HepG2 (cell line): ENCODE measurements at regions not wholly inside any gene's neighbourhood (a gene's known extent, or its start where the extent isn't known, plus 50 kb on each side); places are given as distances from the start of the nearest gene placed in this dataset.

ENCODE experiments used
- ATAC-seq: fragments of 200-7000 bp; cut with Tn5 transposase; 3 replicates; pipeline ENCODE4 v1.9.1; 2020; ENCODE audit warnings: mild to moderate bottlenecking, moderate library complexity
- BruUV-seq: library from RNA; stranded (reverse); fragments of 400-500 nt; replicated peaks from 2 replicates; lab custom pipeline; 2021; lab: Mats Ljungman, UMichigan
- CTCF ChIA-PET: fragments of 300-600 bp; formaldehyde crosslinking; extraction: SDS; loops from one replicate; lab custom pipeline; 2021; ENCODE audit warnings: low total read pairs, inconsistent platforms, low intra/inter-chr PET ratio; lab: Yijun Ruan, JAX
- POLR2A ChIA-PET: fragments of 350-600 bp; sonication (Branson Sonifier 250); formaldehyde crosslinking; loops from one replicate; lab custom pipeline; 2020; ENCODE audit warnings: antibody characterized with exemption, inconsistent platforms; lab: Yijun Ruan, JAX
- DNase-seq: peaks from one replicate; pipeline ENCODE4 v3.0.0-alpha.2; 2015; ENCODE audit warnings: low spot score
- FAIRE-seq: peaks from 3 replicates; lab custom pipeline; 2011; peaks lifted over from hg19 to GRCh38; lab: Jason Lieb, UNC
- H2AFZ ChIP-seq: one replicate; pipeline ENCODE4 v1.6.1; 2011; ENCODE audit warnings: low read length, inconsistent platforms
- H3K27ac ChIP-seq: fragments of 300-600 bp; 3 replicates; pipeline ENCODE4 v1.8.0; 2011; ENCODE audit warnings: mixed run types, mild to moderate bottlenecking, mixed read lengths, low read length, inconsistent platforms; ENCODE audit not compliant: insufficient read depth; ENCODE audit errors: extremely low read length
- H3K27me3 ChIP-seq, 2 experiments: fragments of 200-600 bp in 1 of 2; 2 replicates in 1 of 2; 3 replicates in 1 of 2; pipeline versions ENCODE4 v1.6.0 to v1.8.0; 2011; ENCODE audit warnings: low read length in 2 of 2, mild to moderate bottlenecking in 2 of 2, moderate library complexity in 2 of 2, inconsistent platforms in 1 of 2; ENCODE audit not compliant: insufficient read depth in 2 of 2, control insufficient read depth in 1 of 2
- H3K36me3 ChIP-seq, 2 experiments: fragments of 200-600 bp in 1 of 2; replicated peaks in 1 of 2; 2 replicates in 1 of 2; 3 replicates in 1 of 2; pipeline versions ENCODE4 v1.5.1 to v1.8.0; 2011; ENCODE audit warnings: low read length in 2 of 2, inconsistent platforms in 1 of 2; ENCODE audit not compliant: insufficient read depth in 2 of 2, control insufficient read depth in 1 of 2
- H3K4me1 ChIP-seq: 2 replicates; pipeline ENCODE4 v1.5.1; 2012; ENCODE audit warnings: low read length, inconsistent platforms; ENCODE audit not compliant: insufficient read depth
- H3K4me2 ChIP-seq: 2 replicates; pipeline ENCODE4 v1.6.0; 2011; ENCODE audit warnings: low read depth, low read length, inconsistent platforms
- H3K4me3 ChIP-seq, 3 experiments: fragments of 200-600 bp in 1 of 3; sonication (generic), shearing (Covaris generic) in 1 of 3; replicated peaks in 1 of 3; 2 replicates each; pipeline ENCODE4 v1.5.1; 2011 to 2016; ENCODE audit warnings: low read length in 3 of 3, inconsistent platforms in 2 of 3, low read depth in 2 of 3, mild to moderate bottlenecking in 2 of 3, control low read depth in 1 of 3, mixed read lengths in 1 of 3; ENCODE audit not compliant: insufficient read depth in 1 of 3
- H3K79me2 ChIP-seq: one replicate; pipeline ENCODE4 v1.6.1; 2011; ENCODE audit warnings: low read length, inconsistent platforms; ENCODE audit not compliant: insufficient read depth
- H3K9ac ChIP-seq: 2 replicates; pipeline ENCODE4 v1.6.0; 2011; ENCODE audit warnings: mild to moderate bottlenecking, low read depth, low read length, inconsistent platforms; ENCODE audit not compliant: insufficient read depth
- H3K9me3 ChIP-seq: 2 replicates; pipeline ENCODE4 v1.5.1; 2012; ENCODE audit warnings: mild to moderate bottlenecking, low read length
- H4K20me1 ChIP-seq: 2 replicates; pipeline ENCODE4 v1.6.0; 2011; ENCODE audit warnings: inconsistent platforms, mild to moderate bottlenecking, low read length, moderate library complexity; ENCODE audit not compliant: insufficient read depth
- AKAP8 ChIP-seq: sonication (generic); formaldehyde crosslinking; IDR thresholded peaks from 2 replicates; pipeline ENCODE4 v1.5.1; 2020; ENCODE audit warnings: mild to moderate bottlenecking, missing genetic modification reagents
- BORCS8-MEF2B ChIP-seq: sonication (generic); formaldehyde crosslinking; IDR thresholded peaks from 2 replicates; pipeline ENCODE4 v1.8.0; 2022; ENCODE audit warnings: mild to moderate bottlenecking, missing genetic modification reagents
- FOXJ3 ChIP-seq: sonication (generic); formaldehyde crosslinking; IDR thresholded peaks from 2 replicates; pipeline ENCODE4 v1.4.0; 2020; ENCODE audit warnings: missing genetic modification reagents, mild to moderate bottlenecking, borderline replicate concordance
- KDM3A ChIP-seq: IDR thresholded peaks from 2 replicates; pipeline ENCODE4 v1.6.1; 2018; ENCODE audit warnings: low read depth, missing compliant biosample characterization
- NFKB2 ChIP-seq: sonication (generic); formaldehyde crosslinking; IDR thresholded peaks from 2 replicates; pipeline ENCODE4 v1.4.0; 2020; ENCODE audit warnings: missing genetic modification reagents, borderline replicate concordance
- PCBP1 ChIP-seq: fragments of 200-400 bp; formaldehyde crosslinking; IDR thresholded peaks from 2 replicates; pipeline ENCODE4 v1.6.1; 2017; ENCODE audit warnings: mild to moderate bottlenecking, low read depth, low read length, borderline replicate concordance
- RFX5 ChIP-seq: IDR thresholded peaks from 2 replicates; pipeline ENCODE4 v1.6.1; 2011; ENCODE audit warnings: low read depth, low read length, improper control_type of control experiment
- RXRA ChIP-seq: sonication (generic); formaldehyde crosslinking; IDR thresholded peaks from 2 replicates; pipeline ENCODE4 v1.5.1; 2020; ENCODE audit warnings: missing genetic modification reagents
- SPEN ChIP-seq: sonication (generic); formaldehyde crosslinking; IDR thresholded peaks from 2 replicates; pipeline ENCODE4 v1.5.1; 2020; ENCODE audit warnings: low read depth, mild to moderate bottlenecking, missing genetic modification reagents
- TCF7L2 ChIP-seq: IDR thresholded peaks from 2 replicates; pipeline ENCODE4 v1.6.1; 2011; ENCODE audit warnings: mild to moderate bottlenecking, low read depth, low read length, moderate library complexity
- TRIM24 ChIP-seq: sonication (generic); formaldehyde crosslinking; IDR thresholded peaks from 2 replicates; pipeline ENCODE4 v1.8.0; 2022; ENCODE audit warnings: mild to moderate bottlenecking, missing genetic modification reagents
- U2AF2 ChIP-seq: fragments of 200-400 bp; formaldehyde crosslinking; IDR thresholded peaks from 2 replicates; pipeline ENCODE4 v1.6.1; 2017; ENCODE audit warnings: low read depth, mild to moderate bottlenecking, low read length
- ZNF33B ChIP-seq: sonication (generic); formaldehyde crosslinking; IDR thresholded peaks from 2 replicates; pipeline ENCODE4 v1.5.1; 2020; ENCODE audit warnings: mild to moderate bottlenecking, missing genetic modification reagents
- ZNF552 ChIP-seq: sonication (generic); formaldehyde crosslinking; IDR thresholded peaks from 2 replicates; pipeline ENCODE4 v1.9.0; 2022; ENCODE audit warnings: missing genetic modification reagents, mild to moderate bottlenecking, borderline replicate concordance
- WGBS: methylation state at CpG from one replicate; pipeline ENCODE4 v1.1.6; 2017; ENCODE audit warnings: low lambda C conversion rate; 5-methylcytosine and 5-hydroxymethylcytosine counted together
- in situ Hi-C: cut with HindIII; loops from 2 replicates; pipeline ENCODE4 v1.10.0; 2017; ENCODE audit warnings: low pct_unique_long_range_greater_than_20kb; ENCODE audit not compliant: extremely low pct_ligation_motif_present
- intact Hi-C: fragments of 100-400 bp; cut with micrococcal nuclease; formaldehyde crosslinking; loops from one replicate; pipeline ENCODE4 v1.10.0; 2022; ENCODE audit not compliant: unreplicated experiment
- TF ChIP-seq, protein P1 (sequence below): sonication (generic); formaldehyde crosslinking; IDR thresholded peaks from 2 replicates; pipeline ENCODE4 v1.5.1; 2020; ENCODE audit warnings: missing genetic modification reagents, mild to moderate bottlenecking, borderline replicate concordance
- TF ChIP-seq, protein P2 (sequence below): IDR thresholded peaks from 2 replicates; pipeline ENCODE4 v1.6.1; 2016
- TF ChIP-seq, protein P3 (sequence below): sonication (generic); formaldehyde crosslinking; IDR thresholded peaks from 2 replicates; pipeline ENCODE4 v1.4.0; 2020; ENCODE audit warnings: mild to moderate bottlenecking, missing genetic modification reagents
- TF ChIP-seq, protein P4 (sequence below): IDR thresholded peaks from 2 replicates; pipeline ENCODE4 v1.6.1; 2016; ENCODE audit warnings: missing compliant biosample characterization, missing genetic modification reagents, borderline replicate concordance

DNA sequence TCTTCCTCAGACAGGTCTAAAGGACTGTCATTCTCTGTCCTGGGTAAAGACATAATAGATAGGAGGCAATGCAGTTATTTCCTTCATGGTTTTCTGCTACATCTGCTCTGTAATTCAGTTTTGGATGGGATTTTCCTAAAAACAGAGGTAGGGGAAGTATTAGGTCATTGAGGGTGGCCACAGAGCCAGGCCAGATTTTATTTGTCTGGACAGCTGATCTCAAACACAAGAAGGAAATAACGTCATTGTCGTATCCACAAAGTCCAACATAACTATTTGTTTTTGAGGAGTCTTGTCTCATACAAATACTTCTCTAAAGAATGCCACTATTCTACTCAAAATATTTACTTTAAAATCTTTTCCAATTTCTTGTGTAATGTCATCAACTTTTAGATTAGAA lies 154.8 kb upstream of the MAP2 start:
- no peak overlapping the region for H3K4me2 ChIP-seq
- no peak overlapping the region for H2AFZ ChIP-seq
- intact Hi-C loops (no loop called here), in situ Hi-C loops (no loop called here)
- no peak overlapping the region for H3K27ac ChIP-seq
- no peaks in the 10 kb centered on the region for H3K27me3 ChIP-seq
- ATAC-seq, result no peak
- TF ChIP-seq FOXJ3 (CRISPR knock-in tag) (no peak), TCF7L2 (no peak), TRIM24 (CRISPR knock-in tag) (no peak)
- TF ChIP-seq, protein P1, sequence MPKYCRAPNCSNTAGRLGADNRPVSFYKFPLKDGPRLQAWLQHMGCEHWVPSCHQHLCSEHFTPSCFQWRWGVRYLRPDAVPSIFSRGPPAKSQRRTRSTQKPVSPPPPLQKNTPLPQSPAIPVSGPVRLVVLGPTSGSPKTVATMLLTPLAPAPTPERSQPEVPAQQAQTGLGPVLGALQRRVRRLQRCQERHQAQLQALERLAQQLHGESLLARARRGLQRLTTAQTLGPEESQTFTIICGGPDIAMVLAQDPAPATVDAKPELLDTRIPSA, result no peak
- ChIA-PET POLR2A (no interaction called here), CTCF (no interaction called here)
- 9% methylated on average over 2 of the region's 2 CpGs for WGBS
- H3K4me3 ChIP-seq, result no peak overlapping the region
- H3K9ac ChIP-seq, result no peak overlapping the region
- no peaks in the 10 kb centered on the region for H3K9me3 ChIP-seq
- H3K4me1 ChIP-seq, result no peaks in the 10 kb centered on the region
- no peaks in the 10 kb centered on the region for H4K20me1 ChIP-seq
- no peak for FAIRE-seq
- BruUV-seq, result no TSS peak
- no peaks in the 10 kb centered on the region for H3K36me3 ChIP-seq
- no peaks in the 10 kb centered on the region for H3K79me2 ChIP-seq
- DNase-seq, result no peak

- in situ Hi-C loops, result no loop called here
- Histone ChIP-seq H3K27ac (no peak overlapping the region), H3K4me2 (no peak overlapping the region), H3K4me1 (no peaks in the 10 kb centered on the region), H3K9ac (no peak overlapping the region), H3K4me3 (no peak overlapping the region), H4K20me1 (no peaks in the 10 kb centered on the region), H3K79me2 (no peaks in the 10 kb centered on the region), H3K27me3 (no peaks in the 10 kb centered on the region; a peak in 1 of 5 replicates), H3K36me3 (no peaks in the 10 kb centered on the region), H2AFZ (no peak overlapping the region), H3K9me3 (no peaks in the 10 kb centered on the region)
- 23% methylated on average over 3 of the region's 3 CpGs for WGBS
- FAIRE-seq (no peak), ATAC-seq (no peak), DNase-seq (no peak)
- TF ChIP-seq PCBP1 (no peak), ZNF33B (CRISPR knock-in tag) (no peak), U2AF2 (no peak), RXRA (CRISPR knock-in tag) (no peak), BORCS8-MEF2B (CRISPR knock-in tag) (no peak), RFX5 (no peak), AKAP8 (CRISPR knock-in tag) (no peak), SPEN (CRISPR knock-in tag) (no peak), KDM3A (CRISPR knock-in tag) (no peak), ZNF552 (CRISPR knock-in tag) (no peak), NFKB2 (CRISPR knock-in tag) (no peak)
- TF ChIP-seq, protein P2, sequence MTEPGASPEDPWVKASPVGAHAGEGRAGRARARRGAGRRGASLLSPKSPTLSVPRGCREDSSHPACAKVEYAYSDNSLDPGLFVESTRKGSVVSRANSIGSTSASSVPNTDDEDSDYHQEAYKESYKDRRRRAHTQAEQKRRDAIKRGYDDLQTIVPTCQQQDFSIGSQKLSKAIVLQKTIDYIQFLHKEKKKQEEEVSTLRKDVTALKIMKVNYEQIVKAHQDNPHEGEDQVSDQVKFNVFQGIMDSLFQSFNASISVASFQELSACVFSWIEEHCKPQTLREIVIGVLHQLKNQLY (CRISPR knock-in tag), result no peak
- TF ChIP-seq, protein P3, sequence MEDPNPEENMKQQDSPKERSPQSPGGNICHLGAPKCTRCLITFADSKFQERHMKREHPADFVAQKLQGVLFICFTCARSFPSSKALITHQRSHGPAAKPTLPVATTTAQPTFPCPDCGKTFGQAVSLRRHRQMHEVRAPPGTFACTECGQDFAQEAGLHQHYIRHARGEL (CRISPR knock-in tag), result no peak
- TF ChIP-seq, protein P4, sequence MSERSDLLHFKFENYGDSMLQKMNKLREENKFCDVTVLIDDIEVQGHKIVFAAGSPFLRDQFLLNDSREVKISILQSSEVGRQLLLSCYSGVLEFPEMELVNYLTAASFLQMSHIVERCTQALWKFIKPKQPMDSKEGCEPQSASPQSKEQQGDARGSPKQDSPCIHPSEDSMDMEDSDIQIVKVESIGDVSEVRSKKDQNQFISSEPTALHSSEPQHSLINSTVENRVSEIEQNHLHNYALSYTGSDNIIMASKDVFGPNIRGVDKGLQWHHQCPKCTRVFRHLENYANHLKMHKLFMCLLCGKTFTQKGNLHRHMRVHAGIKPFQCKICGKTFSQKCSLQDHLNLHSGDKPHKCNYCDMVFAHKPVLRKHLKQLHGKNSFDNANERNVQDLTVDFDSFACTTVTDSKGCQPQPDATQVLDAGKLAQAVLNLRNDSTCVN (CRISPR knock-in tag), result no peak
- intact Hi-C loops, result no loop called here
- POLR2A ChIA-PET, result no interaction called here
- CTCF ChIA-PET, result no interaction called here
- BruUV-seq, result no TSS peak
These were observed 147.8 kb upstream of the MAP2 start for GRCh38 chr2:209276000-209276399.
